Caco-2 (cell line): ENCODE measurements at regions not wholly inside any gene's neighbourhood (a gene's known extent, or its start where the extent isn't known, plus 50 kb on each side); places are given as distances from the start of the nearest gene placed in this dataset.

Experiments used
- BruUV-seq: library from RNA; stranded (reverse); fragments of 400-500 nt; replicated peaks from 2 replicates; lab custom pipeline; 2021; lab: Mats Ljungman, UMichigan
- CTCF ChIA-PET: fragments of 300-600 bp; sonication (Branson Sonifier 250); formaldehyde crosslinking; loops from one replicate; lab custom pipeline; 2022; ENCODE audit warnings: antibody characterized with exemption; lab: Charles Lee
- POLR2A ChIA-PET: fragments of 300-600 bp; sonication (Branson Sonifier 250); formaldehyde crosslinking; loops from one replicate; lab custom pipeline; 2022; ENCODE audit warnings: antibody characterized with exemption; lab: Charles Lee
- DNase-seq, 2 experiments: peaks; one replicate each; pipeline versions ENCODE4 v3.0.0 to v3.0.0-alpha.2; 2020 to 2022
- H3K27me3 ChIP-seq: replicated peaks from 2 replicates; pipeline ENCODE4 v1.6.0; 2011; ENCODE audit warnings: low read length; ENCODE audit not compliant: control insufficient read depth, insufficient read depth
- H3K36me3 ChIP-seq: 2 replicates; pipeline ENCODE4 v1.5.1; 2011; ENCODE audit warnings: low read length; ENCODE audit not compliant: control insufficient read depth, insufficient read depth
- H3K4me1 ChIP-seq: fragments of 250-450 bp; sonication (Bioruptor Pico); 2 replicates; pipeline ENCODE4 v1.5.1; 2020; ENCODE audit warnings: mild to moderate bottlenecking
- H3K4me3 ChIP-seq: 2 replicates; pipeline ENCODE4 v1.5.1; 2011; ENCODE audit warnings: low read depth, mild to moderate bottlenecking, control low read depth, low read length
- H3K9me3 ChIP-seq: fragments of 250-450 bp; sonication (Bioruptor Pico); 2 replicates; pipeline ENCODE4 v1.5.1; 2020; ENCODE audit warnings: mild to moderate bottlenecking, moderate library complexity
- H3K27ac Mint-ChIP-seq: one replicate; pipeline ENCODE4 v1.8.0; 2022; ENCODE audit warnings: mixed read lengths; ENCODE audit not compliant: unreplicated experiment
- H3K27me3 Mint-ChIP-seq: one replicate; pipeline ENCODE4 v1.8.0; 2022; ENCODE audit warnings: mixed read lengths; ENCODE audit not compliant: insufficient read depth, unreplicated experiment
- H3K36me3 Mint-ChIP-seq: one replicate; pipeline ENCODE4 v1.8.0; 2022; ENCODE audit warnings: mild to moderate bottlenecking, mixed read lengths; ENCODE audit not compliant: insufficient read depth, unreplicated experiment
- H3K4me1 Mint-ChIP-seq: one replicate; pipeline ENCODE4 v1.8.0; 2022; ENCODE audit warnings: low read depth, mixed read lengths; ENCODE audit not compliant: unreplicated experiment
- H3K4me3 Mint-ChIP-seq: one replicate; pipeline ENCODE4 v1.8.0; 2022; ENCODE audit warnings: mild to moderate bottlenecking, moderate library complexity, mixed read lengths; ENCODE audit not compliant: unreplicated experiment
- H3K9me3 Mint-ChIP-seq: one replicate; pipeline ENCODE4 v1.8.0; 2022; ENCODE audit warnings: mixed read lengths; ENCODE audit not compliant: unreplicated experiment
- CTCF ChIP-seq, 2 experiments: fragments of 200-600 bp in 1 of 2; IDR thresholded peaks; 1 replicate in 1 of 2; 2 replicates in 1 of 2; pipeline versions ENCODE4 v1.5.1 to v1.8.0; 2011 to 2022; ENCODE audit warnings: antibody characterized with exemption in 1 of 2, control low read depth in 1 of 2, inconsistent platforms in 1 of 2, low read depth in 1 of 2, low read length in 1 of 2, mild to moderate bottlenecking in 1 of 2, moderate library complexity in 1 of 2; ENCODE audit not compliant: insufficient read depth in 1 of 2, severe bottlenecking in 1 of 2, unreplicated experiment in 1 of 2
- intact Hi-C: fragments of 100-400 bp; cut with micrococcal nuclease; formaldehyde crosslinking; loops from one replicate; pipeline ENCODE4 v1.10.0; 2022; ENCODE audit not compliant: unreplicated experiment

DNA sequence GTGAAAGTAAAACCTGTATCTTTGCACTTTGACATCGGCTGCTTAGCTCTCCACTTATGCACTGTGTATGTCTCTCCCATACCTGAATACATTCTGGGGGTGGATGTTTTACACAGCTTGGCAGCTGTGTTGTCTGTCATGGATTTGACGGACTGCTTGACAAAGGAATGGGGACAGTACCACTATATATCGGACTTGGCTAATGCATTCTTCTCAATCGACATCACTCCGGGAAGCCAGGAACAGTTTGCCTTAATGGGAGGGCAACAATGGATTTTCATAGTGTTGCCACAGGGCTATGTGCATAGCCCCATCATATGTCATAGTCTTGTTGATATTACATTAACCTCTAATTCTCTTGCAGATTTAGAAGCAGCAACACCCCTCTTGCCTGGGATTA is 1008.3 kb downstream of the DNAH5 start:
- Mint-ChIP-seq H3K9me3 (no peaks in the 10 kb centered on the region), H3K27me3 (peaks cover 2% of the 10 kb centered on the region), H3K4me1 (no peaks in the 10 kb centered on the region), H3K36me3 (no peaks in the 10 kb centered on the region), H3K27ac (no peak overlapping the region), H3K4me3 (no peak overlapping the region)
- Histone ChIP-seq H3K27me3 (no peaks in the 10 kb centered on the region), H3K4me3 (no peak overlapping the region), H3K4me1 (no peaks in the 10 kb centered on the region), H3K9me3 (no peaks in the 10 kb centered on the region), H3K36me3 (no peaks in the 10 kb centered on the region)
- TF ChIP-seq CTCF (IDR thresholded peaks at IDR 0.05; ENCODE audit: insufficient read depth in 1 of 2, low read depth in 1 of 2, low read length in 1 of 2, severe bottlenecking in 1 of 2, unreplicated experiment in 1 of 2) = no peak
- intact Hi-C loops = no loop called here
- ChIA-PET CTCF (no interaction called here), POLR2A (no interaction called here)
- no peak for DNase-seq
- no TSS peak for BruUV-seq

DNA sequence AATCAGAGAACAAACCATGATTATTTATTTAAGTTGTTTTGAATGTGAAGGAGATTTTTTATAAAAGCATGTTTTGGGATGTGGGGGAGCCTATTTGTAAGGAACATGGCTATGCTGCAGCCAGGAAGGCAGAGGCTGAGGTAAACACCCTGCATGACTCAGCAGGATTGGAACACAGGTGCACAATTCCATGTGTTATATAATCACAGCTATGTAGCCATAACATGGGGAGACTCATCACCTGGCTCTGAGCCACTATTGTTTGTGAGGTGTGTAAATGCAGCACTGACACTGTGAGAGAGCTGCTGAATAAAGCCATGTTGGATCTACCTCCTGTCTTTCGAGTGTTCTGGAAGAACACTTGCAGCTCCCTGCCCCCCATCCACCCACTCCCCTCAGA is 1009.8 kb downstream of the DNAH5 start:
- Histone ChIP-seq H3K27me3 (no peaks in the 10 kb centered on the region), H3K4me1 (no peaks in the 10 kb centered on the region), H3K4me3 (no peak overlapping the region), H3K9me3 (no peaks in the 10 kb centered on the region), H3K36me3 (no peaks in the 10 kb centered on the region)
- intact Hi-C loops = no loop called here
- Mint-ChIP-seq H3K9me3 (no peaks in the 10 kb centered on the region), H3K4me1 (no peaks in the 10 kb centered on the region), H3K27me3 (peaks cover 2% of the 10 kb centered on the region), H3K36me3 (no peaks in the 10 kb centered on the region), H3K4me3 (no peak overlapping the region), H3K27ac (no peak overlapping the region)
- CTCF ChIA-PET = no interaction called here
- no peak for DNase-seq
- TF ChIP-seq CTCF (IDR thresholded peaks at IDR 0.05; ENCODE audit: insufficient read depth in 1 of 2, low read depth in 1 of 2, low read length in 1 of 2, severe bottlenecking in 1 of 2, unreplicated experiment in 1 of 2) = no peak
- POLR2A ChIA-PET = no interaction called here
- no TSS peak for BruUV-seq

DNA sequence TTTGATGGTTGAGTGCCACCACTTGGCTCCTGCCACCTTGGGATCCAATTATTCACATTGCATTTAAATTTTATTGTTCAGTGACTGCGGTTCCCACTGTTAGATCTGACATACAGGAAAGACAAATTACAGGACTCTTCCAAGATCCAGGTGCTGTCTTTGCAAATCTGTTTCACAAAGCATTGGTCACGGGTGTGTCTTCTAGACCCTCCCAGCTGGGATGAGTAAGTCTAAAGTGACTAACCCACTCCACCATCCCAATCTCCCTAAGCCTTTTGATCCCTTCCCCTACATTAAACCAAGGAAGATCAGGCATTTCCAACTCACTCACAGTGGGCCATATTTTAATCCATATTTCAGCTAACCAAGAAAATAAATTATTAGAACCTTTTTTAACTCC is 1016.3 kb upstream of the CTNND2 start:
- H3K4me3 ChIP-seq = no peak overlapping the region
- Mint-ChIP-seq H3K4me3 (no peak overlapping the region), H3K27ac (no peak overlapping the region), H3K36me3 (no peaks in the 10 kb centered on the region), H3K9me3 (no peaks in the 10 kb centered on the region), H3K4me1 (no peaks in the 10 kb centered on the region), H3K27me3 (peaks cover 4% of the 10 kb centered on the region)
- no peaks in the 10 kb centered on the region for H3K36me3 ChIP-seq
- H3K4me1 ChIP-seq = no peaks in the 10 kb centered on the region
- no peak for DNase-seq
- BruUV-seq = no TSS peak
- ChIA-PET CTCF (no interaction called here), POLR2A (no interaction called here)
- intact Hi-C loops = no loop called here
- no peak for TF ChIP-seq CTCF (IDR thresholded peaks at IDR 0.05; ENCODE audit: insufficient read depth in 1 of 2, low read depth in 1 of 2, low read length in 1 of 2, severe bottlenecking in 1 of 2, unreplicated experiment in 1 of 2)
- no peaks in the 10 kb centered on the region for H3K9me3 ChIP-seq
- no peaks in the 10 kb centered on the region for H3K27me3 ChIP-seq
